GM23338 (cell line): ENCODE measurements at regions not wholly inside any gene's neighbourhood (a gene's known extent, or its start where the extent isn't known, plus 50 kb on each side); places are given as distances from the start of the nearest gene placed in this dataset.

ENCODE experiments used
- ATAC-seq: fragments of 200-7000 bp; cut with Tn5 transposase; 3 replicates; pipeline ENCODE4 v1.9.1; 2020
- DNase-seq: peaks from one replicate; pipeline ENCODE4 v3.0.0-alpha.2; 2015; ENCODE audit warnings: low spot score
- H2AFZ ChIP-seq: fragments of 200-600 bp; sonication (generic); 2 replicates; pipeline ENCODE4 v1.8.0; 2016; ENCODE audit warnings: antibody characterized with exemption, mild to moderate bottlenecking, moderate library complexity
- H3F3A ChIP-seq: fragments of 200-600 bp; sonication (generic); replicated peaks from 2 replicates; pipeline ENCODE4 v1.8.0; 2017; ENCODE audit warnings: antibody characterized with exemption, mixed run types, low read depth
- H3K27ac ChIP-seq: fragments of 200-600 bp; sonication (generic); 2 replicates; pipeline ENCODE4 v1.6.1; 2016; ENCODE audit warnings: low read depth
- H3K27me3 ChIP-seq: fragments of 200-600 bp; sonication (generic); 2 replicates; pipeline ENCODE4 v1.8.0; 2016; ENCODE audit warnings: mild to moderate bottlenecking, mixed run types, moderate library complexity; ENCODE audit not compliant: insufficient read depth
- H3K36me3 ChIP-seq: fragments of 200-600 bp; sonication (generic); 2 replicates; pipeline ENCODE4 v1.8.0; 2016; ENCODE audit warnings: mild to moderate bottlenecking; ENCODE audit not compliant: insufficient read depth
- H3K4me1 ChIP-seq: fragments of 200-600 bp; sonication (generic); 2 replicates; pipeline ENCODE4 v1.8.0; 2016; ENCODE audit warnings: mild to moderate bottlenecking, moderate library complexity; ENCODE audit not compliant: insufficient read depth
- H3K4me2 ChIP-seq: fragments of 200-600 bp; sonication (generic); 2 replicates; pipeline ENCODE4 v1.7.1; 2017; ENCODE audit warnings: mixed run types
- H3K4me3 ChIP-seq: fragments of 200-600 bp; sonication (generic); 2 replicates; pipeline ENCODE4 v1.6.1; 2016; ENCODE audit warnings: mixed run types
- H3K79me2 ChIP-seq: fragments of 200-600 bp; sonication (generic); replicated peaks from 2 replicates; pipeline ENCODE4 v1.8.0; 2017; ENCODE audit warnings: mild to moderate bottlenecking; ENCODE audit not compliant: insufficient read depth
- H3K9me2 ChIP-seq: fragments of 200-600 bp; sonication (generic); 2 replicates; pipeline ENCODE4 v1.8.0; 2017; ENCODE audit not compliant: insufficient read depth
- H4K20me1 ChIP-seq: fragments of 200-600 bp; sonication (generic); replicated peaks from 2 replicates; pipeline ENCODE4 v1.8.0; 2017; ENCODE audit warnings: mild to moderate bottlenecking; ENCODE audit not compliant: insufficient read depth
- H3K27ac Mint-ChIP-seq: 2 replicates; pipeline ENCODE4 v1.8.0; 2020; ENCODE audit warnings: inconsistent platforms, mild to moderate bottlenecking, moderate library complexity, mixed read lengths
- H3K27me3 Mint-ChIP-seq: 3 replicates; pipeline ENCODE4 v1.8.0; 2022; ENCODE audit warnings: low read depth, mild to moderate bottlenecking, moderate library complexity, mixed read lengths, inconsistent platforms; ENCODE audit not compliant: insufficient read depth, poor library complexity
- H3K36me3 Mint-ChIP-seq: 3 replicates; pipeline ENCODE4 v1.8.0; 2021; ENCODE audit warnings: low read depth, mild to moderate bottlenecking, inconsistent platforms, moderate library complexity, mixed read lengths
- H3K4me1 Mint-ChIP-seq: 3 replicates; pipeline ENCODE4 v1.8.0; 2020; ENCODE audit warnings: mild to moderate bottlenecking, inconsistent platforms, mixed read lengths
- H3K4me3 Mint-ChIP-seq: 3 replicates; pipeline ENCODE4 v1.8.0; 2021; ENCODE audit warnings: moderate library complexity, mild to moderate bottlenecking, inconsistent platforms, mixed read lengths
- H3K9me3 Mint-ChIP-seq: 3 replicates; pipeline ENCODE4 v1.8.0; 2020; ENCODE audit warnings: moderate library complexity, mild to moderate bottlenecking, inconsistent platforms, mixed read lengths
- CREB1 ChIP-seq: fragments of 250-450 bp; sonication (Bioruptor Pico); IDR thresholded peaks from 2 replicates; pipeline ENCODE4 v1.5.0; 2020; ENCODE audit warnings: low read depth, mild to moderate bottlenecking, moderate library complexity
- CTCF ChIP-seq, 2 experiments: fragments of 200-600 bp in 1 of 2; sonication (generic) in 1 of 2; conservative IDR thresholded peaks; 2 replicates each; pipeline versions ENCODE4 v1.5.1 to v1.6.1; 2016 to 2017; ENCODE audit warnings: antibody characterized with exemption in 2 of 2, low read depth in 2 of 2, mild to moderate bottlenecking in 2 of 2, moderate library complexity in 1 of 2
- ETS1 ChIP-seq: IDR thresholded peaks from 2 replicates; pipeline ENCODE4 v1.6.1; 2016; ENCODE audit warnings: antibody characterized with exemption
- EZH2 ChIP-seq: fragments of 200-600 bp; sonication (generic); IDR thresholded peaks from one replicate; pipeline ENCODE4 v1.8.0; 2017; ENCODE audit warnings: antibody characterized with exemption, mild to moderate bottlenecking, low read depth; ENCODE audit not compliant: unreplicated experiment
- JUNB ChIP-seq: IDR thresholded peaks from one replicate; pipeline ENCODE4 v1.6.1; 2016; ENCODE audit warnings: antibody characterized with exemption; ENCODE audit not compliant: unreplicated experiment
- NANOG ChIP-seq: IDR thresholded peaks from 2 replicates; pipeline ENCODE4 v1.6.1; 2016; ENCODE audit warnings: antibody characterized with exemption, borderline replicate concordance
- POLR2AphosphoS5 ChIP-seq: IDR thresholded peaks from 2 replicates; pipeline ENCODE4 v1.6.1; 2016; ENCODE audit warnings: antibody characterized with exemption, low read depth
- STAT1 ChIP-seq: IDR thresholded peaks from one replicate; pipeline ENCODE4 v1.6.1; 2016; ENCODE audit warnings: antibody characterized with exemption; ENCODE audit not compliant: unreplicated experiment
- ZNF331 ChIP-seq: fragments of 250-450 bp; sonication (Bioruptor Pico); IDR thresholded peaks from 2 replicates; pipeline ENCODE4 v1.5.0; 2020; ENCODE audit warnings: low read depth, mild to moderate bottlenecking, moderate library complexity
- ZNF462 ChIP-seq: fragments of 250-450 bp; sonication (Bioruptor Pico); IDR thresholded peaks from 2 replicates; pipeline ENCODE4 v1.5.0; 2020; ENCODE audit warnings: mild to moderate bottlenecking, moderate library complexity

DNA sequence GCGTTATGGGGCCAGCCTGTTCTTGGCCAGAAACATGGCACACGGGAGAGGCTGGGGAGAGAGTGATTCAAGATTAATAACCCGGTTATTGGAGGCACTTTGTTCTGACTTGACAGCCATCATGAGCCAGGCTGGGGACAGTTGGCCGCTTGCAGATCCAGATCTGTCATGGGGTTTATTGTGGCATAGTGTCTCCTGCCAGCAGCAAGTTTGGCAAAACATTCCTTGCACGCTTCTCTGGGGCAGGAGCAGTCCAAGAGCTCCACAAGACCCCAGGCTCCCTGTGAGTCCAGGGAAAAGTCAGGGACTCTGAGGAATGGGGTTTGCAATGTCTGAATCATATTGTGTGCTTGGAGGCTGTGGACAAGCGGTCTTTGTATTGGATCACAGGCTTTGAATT is 270.4 kb downstream of the MIAT start:
- no peak overlapping the region for H3K4me3 Mint-ChIP-seq
- TF ChIP-seq CTCF (conservative IDR thresholded peaks at IDR 0.05; ENCODE audit: low read depth in 2 of 2): no peak
- TF ChIP-seq EZH2: no peak
- no peak for TF ChIP-seq JUNB
- no peak for TF ChIP-seq ZNF462
- no peak for TF ChIP-seq POLR2AphosphoS5
- TF ChIP-seq STAT1: no peak
- TF ChIP-seq CREB1 (CRISPR knock-in tag): no peak
- TF ChIP-seq ZNF331: no peak
- no peak for TF ChIP-seq NANOG
- TF ChIP-seq ETS1: no peak

More for the DNA sequence above, 270.4 kb downstream of the MIAT start:
- H3K9me2 ChIP-seq: no peaks in the 10 kb centered on the region
- no peaks in the 10 kb centered on the region for H3K27me3 ChIP-seq
- ATAC-seq (no peak), DNase-seq (no peak)
- H3K36me3 Mint-ChIP-seq: no peaks in the 10 kb centered on the region
- no peaks in the 10 kb centered on the region for H3K27me3 Mint-ChIP-seq
- no peaks in the 10 kb centered on the region for H3F3A ChIP-seq
- H3K4me2 ChIP-seq: no peak overlapping the region
- no peak overlapping the region for H2AFZ ChIP-seq
- H3K4me1 Mint-ChIP-seq: peaks cover 17% of the 10 kb centered on the region
- no peak overlapping the region for H3K27ac ChIP-seq
- no peak overlapping the region for H3K4me3 ChIP-seq
- H3K79me2 ChIP-seq: no peaks in the 10 kb centered on the region
- H4K20me1 ChIP-seq: no peaks in the 10 kb centered on the region
- H3K4me1 ChIP-seq: peaks cover 13% of the 10 kb centered on the region; the same call in 1 of the 2 replicates
- H3K27ac Mint-ChIP-seq: no peak overlapping the region
- peaks cover 3% of the 10 kb centered on the region; the same call in 2 of the 3 replicates for H3K9me3 Mint-ChIP-seq
- H3K36me3 ChIP-seq: no peaks in the 10 kb centered on the region
